ENCODE measurements at regions not wholly inside any gene's neighbourhood (a gene's known extent, or its start where the extent isn't known, plus 50 kb on each side); places are given as distances from the start of the nearest gene placed in this dataset.

- no peak overlapping the region for H3K4ac ChIP-seq (ENCODE audit: low read depth, low read length)
- H2BK15ac ChIP-seq (ENCODE audit: low read depth, low read length), result no peak overlapping the region
- intact Hi-C loops (cut with micrococcal nuclease) (no loop called here), dilution Hi-C loops (cut with HindIII; ENCODE audit: low sequenced_read_pairs, unreplicated experiment) (no loop called here), in situ Hi-C loops (cut with MboI; ENCODE audit: low sequenced_read_pairs) (no loop called here)
- H3K23ac ChIP-seq (ENCODE audit: low read depth, low read length), result no peak overlapping the region
- H3K4me2 ChIP-seq (ENCODE audit: low read depth, low read length), result no peak overlapping the region
- ChIA-PET CTCF (no interaction called here), POLR2A (ENCODE audit: unreplicated experiment) (no interaction called here)
- TF ChIP-seq SMC3 (IDR thresholded peaks at IDR 0.05; ENCODE audit: low read depth, low read length) (no peak), CHD1 (IDR thresholded peaks at IDR 0.05; ENCODE audit: low read depth, low read length) (no peak)
- H2BK20ac ChIP-seq (ENCODE audit: low read depth, low read length), result no peak overlapping the region
- no peak overlapping the region for H2AK5ac ChIP-seq (ENCODE audit: low read depth, low read length)
- no peak overlapping the region for H4K8ac ChIP-seq (ENCODE audit: low read depth in 2 of 2, low read length in 2 of 2)
- no peak overlapping the region for H3K4me3 ChIP-seq (ENCODE audit: insufficient read depth, low read depth, low read length)
- H3K27ac ChIP-seq (ENCODE audit: insufficient read depth, low read length), result no peak overlapping the region
- no peaks in the 10 kb centered on the region for H3K79me1 ChIP-seq (ENCODE audit: low read depth in 1 of 2, low read length in 2 of 2)
- no peaks in the 10 kb centered on the region for H3K4me1 ChIP-seq (ENCODE audit: control insufficient read depth, insufficient read depth, low read length)
- DNase-seq (no peak), ATAC-seq (ENCODE audit: low read depth) (no peak)
- no peak overlapping the region for H3K14ac ChIP-seq (replicated peaks; ENCODE audit: low read depth, low read length)
- no peak overlapping the region for H4K91ac ChIP-seq (ENCODE audit: insufficient read depth, low read depth, low read length)
- no peaks in the 10 kb centered on the region for H3K9me3 ChIP-seq (ENCODE audit: control insufficient read depth, insufficient read depth, low read length)
- no peak overlapping the region for H2AK9ac ChIP-seq (replicated peaks; ENCODE audit: low read depth, low read length, poor library complexity)
- H4K20me1 ChIP-seq (ENCODE audit: insufficient read depth, low read length), result no peaks in the 10 kb centered on the region
- no peaks in the 10 kb centered on the region for H3K36me3 ChIP-seq (ENCODE audit: control insufficient read depth, insufficient read depth, low read length)
- no peaks in the 10 kb centered on the region for H3K9me1 ChIP-seq (ENCODE audit: insufficient read depth, low read length)
- BruUV-seq (replicated peaks), result no TSS peak
- H2BK5ac ChIP-seq (ENCODE audit: low read depth, low read length, poor library complexity, severe bottlenecking), result no peak overlapping the region
- no peak overlapping the region for H3K18ac ChIP-seq (ENCODE audit: low read depth, low read length)
- no peak overlapping the region for H2BK120ac ChIP-seq (ENCODE audit: low read depth, low read length)
- no peak overlapping the region for H3K9ac ChIP-seq (ENCODE audit: low read depth, low read length)
- peaks cover 29% of the 10 kb centered on the region for H3K27me3 ChIP-seq (ENCODE audit: control insufficient read depth, insufficient read depth, low read length)
- H2AFZ ChIP-seq (replicated peaks; ENCODE audit: low read length, poor library complexity), result no peak overlapping the region
- no peak overlapping the region for H3K56ac ChIP-seq (ENCODE audit: extremely low read depth, insufficient read depth, low read length)
- H4K5ac ChIP-seq (ENCODE audit: low read depth, low read length), result no peak overlapping the region
- WGBS, 2 experiments (ENCODE audit: extremely low coverage in 2 of 2, insufficient read length in 1 of 2), result no CpG with 5 or more reads among the region's 2 CpGs
These were observed 65.5 kb downstream of the FRMPD3 start for GRCh38 chrX:107514944-107515343.
